ENCODE measurements at regions not wholly inside any gene's neighbourhood (a gene's known extent, or its start where the extent isn't known, plus 50 kb on each side); places are given as distances from the start of the nearest gene placed in this dataset.

GRCh38 chr5:121737120-121737519, 114.6 kb upstream of the FTMT start:
- 93% methylated on average over 2 of the region's 2 CpGs for WGBS
- Histone ChIP-seq H3K36me3 (ENCODE audit: control insufficient read depth in 2 of 2, insufficient read depth in 2 of 2, low read length in 1 of 2) (no peaks in the 10 kb centered on the region), H3K27ac (ENCODE audit: low read depth in 1 of 2, low read length in 1 of 2) (no peak overlapping the region), H3K4me3 (ENCODE audit: low read length in 2 of 2) (no peak overlapping the region), H3K9me3 (ENCODE audit: control insufficient read depth in 2 of 2, insufficient read depth in 1 of 2, low read length in 1 of 2) (no peaks in the 10 kb centered on the region), H3K27me3 (ENCODE audit: control insufficient read depth in 2 of 2, insufficient read depth in 1 of 2, low read length in 1 of 2) (no peaks in the 10 kb centered on the region), H3K4me1 (ENCODE audit: control insufficient read depth in 2 of 2, insufficient read depth in 2 of 2, low read length in 2 of 2) (no peaks in the 10 kb centered on the region)
- no peak for DNase-seq (ENCODE audit: low read depth in 6 of 9, low spot score in 9 of 9)

- no peak for DNase-seq (ENCODE audit: low read depth in 6 of 9, low spot score in 9 of 9)
- no peaks in the 10 kb centered on the region for H3K9me3 ChIP-seq (ENCODE audit: control insufficient read depth in 2 of 2, insufficient read depth in 1 of 2, low read length in 1 of 2)
- H3K36me3 ChIP-seq (ENCODE audit: control insufficient read depth in 2 of 2, insufficient read depth in 2 of 2, low read length in 1 of 2) = no peaks in the 10 kb centered on the region
- WGBS = 79% methylated on average over 3 of the region's 3 CpGs
- H3K4me3 ChIP-seq (ENCODE audit: low read length in 2 of 2) = no peak overlapping the region
- H3K27ac ChIP-seq (ENCODE audit: low read depth in 1 of 2, low read length in 1 of 2) = no peak overlapping the region
- no peaks in the 10 kb centered on the region for H3K27me3 ChIP-seq (ENCODE audit: control insufficient read depth in 2 of 2, insufficient read depth in 1 of 2, low read length in 1 of 2)
- H3K4me1 ChIP-seq (ENCODE audit: control insufficient read depth in 2 of 2, insufficient read depth in 2 of 2, low read length in 2 of 2) = no peaks in the 10 kb centered on the region
Observed at GRCh38 chr5:121741156-121741555, 110.5 kb upstream of the FTMT start.

GRCh38 chr5:121744577-121744976, 107.1 kb upstream of the FTMT start:
- Histone ChIP-seq H3K36me3 (ENCODE audit: control insufficient read depth in 2 of 2, insufficient read depth in 2 of 2, low read length in 1 of 2) (no peaks in the 10 kb centered on the region), H3K27me3 (ENCODE audit: control insufficient read depth in 2 of 2, insufficient read depth in 1 of 2, low read length in 1 of 2) (no peaks in the 10 kb centered on the region), H3K4me1 (ENCODE audit: control insufficient read depth in 2 of 2, insufficient read depth in 2 of 2, low read length in 2 of 2) (no peaks in the 10 kb centered on the region), H3K27ac (ENCODE audit: low read depth in 1 of 2, low read length in 1 of 2) (no peak overlapping the region), H3K4me3 (ENCODE audit: low read length in 2 of 2) (no peak overlapping the region), H3K9me3 (ENCODE audit: control insufficient read depth in 2 of 2, insufficient read depth in 1 of 2, low read length in 1 of 2) (no peaks in the 10 kb centered on the region)
- DNase-seq (ENCODE audit: low read depth in 6 of 9, low spot score in 9 of 9) = no peak

GRCh38 chr5:121745407-121745806, 106.3 kb upstream of the FTMT start:
- H3K36me3 ChIP-seq (ENCODE audit: control insufficient read depth in 2 of 2, insufficient read depth in 2 of 2, low read length in 1 of 2) = no peaks in the 10 kb centered on the region
- H3K4me3 ChIP-seq (ENCODE audit: low read length in 2 of 2) = no peak overlapping the region
- no peak for DNase-seq (ENCODE audit: low read depth in 6 of 9, low spot score in 9 of 9)
- no peaks in the 10 kb centered on the region for H3K27me3 ChIP-seq (ENCODE audit: control insufficient read depth in 2 of 2, insufficient read depth in 1 of 2, low read length in 1 of 2)
- no peaks in the 10 kb centered on the region for H3K4me1 ChIP-seq (ENCODE audit: control insufficient read depth in 2 of 2, insufficient read depth in 2 of 2, low read length in 2 of 2)
- no peaks in the 10 kb centered on the region for H3K9me3 ChIP-seq (ENCODE audit: control insufficient read depth in 2 of 2, insufficient read depth in 1 of 2, low read length in 1 of 2)
- 90% methylated on average over 1 of the region's 1 CpG for WGBS
- H3K27ac ChIP-seq (ENCODE audit: low read depth in 1 of 2, low read length in 1 of 2) = no peak overlapping the region

GRCh38 chr5:121746763-121747162, 104.9 kb upstream of the FTMT start:
- Histone ChIP-seq H3K27me3 (ENCODE audit: control insufficient read depth in 2 of 2, insufficient read depth in 1 of 2, low read length in 1 of 2) (no peaks in the 10 kb centered on the region), H3K27ac (ENCODE audit: low read depth in 1 of 2, low read length in 1 of 2) (no peak overlapping the region), H3K36me3 (ENCODE audit: control insufficient read depth in 2 of 2, insufficient read depth in 2 of 2, low read length in 1 of 2) (no peaks in the 10 kb centered on the region), H3K9me3 (ENCODE audit: control insufficient read depth in 2 of 2, insufficient read depth in 1 of 2, low read length in 1 of 2) (no peaks in the 10 kb centered on the region), H3K4me1 (ENCODE audit: control insufficient read depth in 2 of 2, insufficient read depth in 2 of 2, low read length in 2 of 2) (no peaks in the 10 kb centered on the region), H3K4me3 (ENCODE audit: low read length in 2 of 2) (no peak overlapping the region)
- no peak for DNase-seq (ENCODE audit: low read depth in 6 of 9, low spot score in 9 of 9)

- Histone ChIP-seq H3K4me1 (ENCODE audit: control insufficient read depth in 2 of 2, insufficient read depth in 2 of 2, low read length in 2 of 2) (no peaks in the 10 kb centered on the region), H3K36me3 (ENCODE audit: control insufficient read depth in 2 of 2, insufficient read depth in 2 of 2, low read length in 1 of 2) (no peaks in the 10 kb centered on the region), H3K9me3 (ENCODE audit: control insufficient read depth in 2 of 2, insufficient read depth in 1 of 2, low read length in 1 of 2) (no peaks in the 10 kb centered on the region), H3K4me3 (ENCODE audit: low read length in 2 of 2) (no peak overlapping the region), H3K27ac (ENCODE audit: low read depth in 1 of 2, low read length in 1 of 2) (no peak overlapping the region), H3K27me3 (ENCODE audit: control insufficient read depth in 2 of 2, insufficient read depth in 1 of 2, low read length in 1 of 2) (no peaks in the 10 kb centered on the region)
- no peak for DNase-seq (ENCODE audit: low read depth in 6 of 9, low spot score in 9 of 9)
Observed at GRCh38 chr5:121748686-121749085, 103.0 kb upstream of the FTMT start.

- DNase-seq (ENCODE audit: low read depth in 6 of 9, low spot score in 9 of 9) = no peak
- H3K4me1 ChIP-seq (ENCODE audit: control insufficient read depth in 2 of 2, insufficient read depth in 2 of 2, low read length in 2 of 2) = no peaks in the 10 kb centered on the region
- H3K36me3 ChIP-seq (ENCODE audit: control insufficient read depth in 2 of 2, insufficient read depth in 2 of 2, low read length in 1 of 2) = no peaks in the 10 kb centered on the region
- H3K27me3 ChIP-seq (ENCODE audit: control insufficient read depth in 2 of 2, insufficient read depth in 1 of 2, low read length in 1 of 2) = no peaks in the 10 kb centered on the region
- H3K4me3 ChIP-seq (ENCODE audit: low read length in 2 of 2) = no peak overlapping the region
- 94% methylated on average over 1 of the region's 1 CpG for WGBS
- H3K9me3 ChIP-seq (ENCODE audit: control insufficient read depth in 2 of 2, insufficient read depth in 1 of 2, low read length in 1 of 2) = no peaks in the 10 kb centered on the region
- no peak overlapping the region for H3K27ac ChIP-seq (ENCODE audit: low read depth in 1 of 2, low read length in 1 of 2)
Observed at GRCh38 chr5:121752149-121752548, 99.5 kb upstream of the FTMT start.

- Histone ChIP-seq H3K4me1 (ENCODE audit: control insufficient read depth in 2 of 2, insufficient read depth in 2 of 2, low read length in 2 of 2) (no peaks in the 10 kb centered on the region), H3K36me3 (ENCODE audit: control insufficient read depth in 2 of 2, insufficient read depth in 2 of 2, low read length in 1 of 2) (no peaks in the 10 kb centered on the region), H3K4me3 (ENCODE audit: low read length in 2 of 2) (no peak overlapping the region), H3K27ac (ENCODE audit: low read depth in 1 of 2, low read length in 1 of 2) (no peak overlapping the region), H3K27me3 (ENCODE audit: control insufficient read depth in 2 of 2, insufficient read depth in 1 of 2, low read length in 1 of 2) (no peaks in the 10 kb centered on the region), H3K9me3 (ENCODE audit: control insufficient read depth in 2 of 2, insufficient read depth in 1 of 2, low read length in 1 of 2) (no peaks in the 10 kb centered on the region)
- WGBS = 96% methylated on average over 4 of the region's 4 CpGs
- no peak for DNase-seq (ENCODE audit: low read depth in 6 of 9, low spot score in 9 of 9)
Observed at GRCh38 chr5:121755266-121755665, 96.4 kb upstream of the FTMT start.

- no peaks in the 10 kb centered on the region for H3K9me3 ChIP-seq (ENCODE audit: control insufficient read depth in 2 of 2, insufficient read depth in 1 of 2, low read length in 1 of 2)
- H3K4me1 ChIP-seq (ENCODE audit: control insufficient read depth in 2 of 2, insufficient read depth in 2 of 2, low read length in 2 of 2) = no peaks in the 10 kb centered on the region
- H3K27ac ChIP-seq (ENCODE audit: low read depth in 1 of 2, low read length in 1 of 2) = no peak overlapping the region
- 92% methylated on average over 2 of the region's 2 CpGs for WGBS
- H3K36me3 ChIP-seq (ENCODE audit: control insufficient read depth in 2 of 2, insufficient read depth in 2 of 2, low read length in 1 of 2) = no peaks in the 10 kb centered on the region
- no peak overlapping the region for H3K4me3 ChIP-seq (ENCODE audit: low read length in 2 of 2)
- no peak for DNase-seq (ENCODE audit: low read depth in 6 of 9, low spot score in 9 of 9)
- no peaks in the 10 kb centered on the region for H3K27me3 ChIP-seq (ENCODE audit: control insufficient read depth in 2 of 2, insufficient read depth in 1 of 2, low read length in 1 of 2)
Observed at GRCh38 chr5:121757753-121758152, 93.9 kb upstream of the FTMT start.

GRCh38 chr5:121758615-121759014, 93.1 kb upstream of the FTMT start:
- Histone ChIP-seq H3K4me3 (ENCODE audit: low read length in 2 of 2) (no peak overlapping the region), H3K4me1 (ENCODE audit: control insufficient read depth in 2 of 2, insufficient read depth in 2 of 2, low read length in 2 of 2) (no peaks in the 10 kb centered on the region), H3K27ac (ENCODE audit: low read depth in 1 of 2, low read length in 1 of 2) (no peak overlapping the region), H3K27me3 (ENCODE audit: control insufficient read depth in 2 of 2, insufficient read depth in 1 of 2, low read length in 1 of 2) (no peaks in the 10 kb centered on the region), H3K36me3 (ENCODE audit: control insufficient read depth in 2 of 2, insufficient read depth in 2 of 2, low read length in 1 of 2) (no peaks in the 10 kb centered on the region), H3K9me3 (ENCODE audit: control insufficient read depth in 2 of 2, insufficient read depth in 1 of 2, low read length in 1 of 2) (no peaks in the 10 kb centered on the region)
- no peak for DNase-seq (ENCODE audit: low read depth in 6 of 9, low spot score in 9 of 9)
- WGBS = 71% methylated on average over 6 of the region's 6 CpGs

Data from thymus (tissue), 11 donors.